B cell (primary cell): ENCODE measurements at regions not wholly inside any gene's neighbourhood (a gene's known extent, or its start where the extent isn't known, plus 50 kb on each side); places are given as distances from the start of the nearest gene placed in this dataset.

Source experiments
- ATAC-seq: fragments of 200-7000 bp; cut with Tn5 transposase; one replicate; pipeline ENCODE4 v1.10.0; 2021; ENCODE audit warnings: low read depth, mild to moderate bottlenecking, moderate number of reproducible peaks, moderate library complexity
- CTCF ChIA-PET: fragments of 350-600 bp; sonication (Branson Sonifier 250); formaldehyde crosslinking; loops from one replicate; lab custom pipeline; 2021; ENCODE audit warnings: antibody characterized with exemption, inconsistent platforms; lab: Charles Lee
- POLR2A ChIA-PET: fragments of 350-600 bp; sonication (Branson Sonifier 250); formaldehyde crosslinking; loops from one replicate; lab custom pipeline; 2021; ENCODE audit warnings: antibody characterized with exemption; lab: Charles Lee
- DNase-seq: peaks from one replicate; pipeline ENCODE4 v3.0.0; 2013
- H2AFZ ChIP-seq: 2 replicates; pipeline ENCODE4 v1.6.1; 2012; ENCODE audit warnings: mild to moderate bottlenecking, low read depth, low read length; ENCODE audit not compliant: insufficient read depth, poor library complexity, severe bottlenecking
- H3K27ac ChIP-seq, 2 donors: 1 replicate in 1 of 2; 2 replicates in 1 of 2; pipeline ENCODE4 v1.5.1; 2012 to 2013; ENCODE audit warnings: low read length in 2 of 2, mild to moderate bottlenecking in 2 of 2, moderate library complexity in 1 of 2
- H3K27me3 ChIP-seq, 4 experiments: fragments of 200-600 bp in 1 of 4; sonication (generic) in 1 of 4; replicated peaks in 1 of 4; 1 replicate in 2 of 4; 2 replicates in 2 of 4; pipeline versions ENCODE4 v1.6.1 to v1.7.0; 2013 to 2016; ENCODE audit warnings: low read length in 3 of 4, mild to moderate bottlenecking in 2 of 4, mixed read lengths in 1 of 4, moderate library complexity in 1 of 4; ENCODE audit not compliant: insufficient read depth in 4 of 4, control insufficient read depth in 3 of 4; ENCODE audit errors: control extremely low read depth in 1 of 4
- H3K36me3 ChIP-seq, 2 experiments: replicated peaks in 1 of 2; 1 replicate in 1 of 2; 2 replicates in 1 of 2; pipeline versions ENCODE4 v1.6.1 to v1.7.1; 2013; ENCODE audit warnings: low read length in 1 of 2; ENCODE audit not compliant: insufficient read depth in 2 of 2, control insufficient read depth in 1 of 2; ENCODE audit errors: control extremely low read depth in 1 of 2, extremely low read depth in 1 of 2
- H3K4me1 ChIP-seq, 2 donors: fragments of 200-600 bp in 1 of 2; sonication (generic) in 1 of 2; 1 replicate in 1 of 2; 2 replicates in 1 of 2; pipeline versions ENCODE4 v1.5.1 to v1.6.1; 2013 to 2017; ENCODE audit warnings: low read length in 2 of 2; ENCODE audit not compliant: control insufficient read depth in 2 of 2, insufficient read depth in 2 of 2
- H3K4me2 ChIP-seq: replicated peaks from 2 replicates; pipeline ENCODE3; 2012; ENCODE audit warnings: mild to moderate bottlenecking, low read depth, low read length; ENCODE audit not compliant: poor library complexity, severe bottlenecking
- H3K4me3 ChIP-seq, 5 experiments: fragments of 200-600 bp in 1 of 5; sonication (generic) in 1 of 5; 1 replicate in 3 of 5; 2 replicates in 2 of 5; pipeline versions ENCODE4 v1.5.1 to v1.7.0; 2011 to 2016; ENCODE audit warnings: low read length in 4 of 5, mild to moderate bottlenecking in 4 of 5, low read depth in 2 of 5, control low read depth in 1 of 5, moderate library complexity in 1 of 5; ENCODE audit not compliant: insufficient read depth in 1 of 5; ENCODE audit errors: control extremely low read depth in 1 of 5, extremely low read depth in 1 of 5
- H3K79me2 ChIP-seq: fragments of 200-600 bp; sonication (generic); one replicate; pipeline ENCODE4 v1.6.0; 2016; ENCODE audit warnings: low read length; ENCODE audit not compliant: control insufficient read depth, insufficient read depth
- H3K9ac ChIP-seq: fragments of 200-600 bp; sonication (generic); 2 replicates; pipeline ENCODE4 v1.6.1; 2017; ENCODE audit warnings: mild to moderate bottlenecking, low read length, moderate library complexity
- H3K9me3 ChIP-seq, 3 donors: one replicate each; pipeline versions ENCODE4 v1.6.1 to v1.7.1; 2013; ENCODE audit warnings: low read length in 2 of 3; ENCODE audit not compliant: control insufficient read depth in 2 of 3, insufficient read depth in 1 of 3; ENCODE audit errors: control extremely low read depth in 1 of 3
- H4K20me1 ChIP-seq: 2 replicates; pipeline ENCODE4 v1.6.0; 2012; ENCODE audit warnings: mild to moderate bottlenecking, low read length; ENCODE audit not compliant: insufficient read depth, control insufficient read depth, poor library complexity, severe bottlenecking
- H3K27ac Mint-ChIP-seq: one replicate; pipeline ENCODE4 v1.8.0; 2021; ENCODE audit warnings: mixed read lengths
- H3K27me3 Mint-ChIP-seq: one replicate; pipeline ENCODE4 v1.8.0; 2021; ENCODE audit warnings: mixed read lengths
- H3K4me1 Mint-ChIP-seq: one replicate; pipeline ENCODE4 v1.8.0; 2021; ENCODE audit warnings: mixed read lengths
- H3K4me3 Mint-ChIP-seq: one replicate; pipeline ENCODE4 v1.8.0; 2021; ENCODE audit warnings: mixed read lengths
- H3K9me3 Mint-ChIP-seq: one replicate; pipeline ENCODE4 v1.8.0; 2022; ENCODE audit warnings: mixed read lengths; ENCODE audit not compliant: insufficient read depth
- CTCF ChIP-seq: fragments of 200-600 bp; IDR thresholded peaks from one replicate; pipeline ENCODE4 v1.8.0; 2022; ENCODE audit warnings: antibody characterized with exemption, mild to moderate bottlenecking
- EZH2 ChIP-seq: IDR thresholded peaks from 2 replicates; pipeline ENCODE4 v1.6.1; 2012; ENCODE audit warnings: borderline replicate concordance, low read depth, mild to moderate bottlenecking, moderate library complexity, low read length; ENCODE audit not compliant: insufficient read depth, poor library complexity, severe bottlenecking
- WGBS: methylation state at CpG from one replicate; pipeline ENCODE4 v1.1.5; 2013; ENCODE audit warnings: missing lambda C conversion rate; ENCODE audit not compliant: insufficient coverage; 5-methylcytosine and 5-hydroxymethylcytosine counted together
- intact Hi-C: fragments of 100-400 bp; cut with micrococcal nuclease; formaldehyde crosslinking; loops from one replicate; pipeline ENCODE4 v1.10.0; 2022

- CTCF ChIA-PET: no interaction called here
- H3K9me3 ChIP-seq: no peaks in the 10 kb centered on the region
- H3K27ac ChIP-seq: no peak overlapping the region
- POLR2A ChIA-PET: no interaction called here
- no peak for DNase-seq
- no peaks in the 10 kb centered on the region for H3K79me2 ChIP-seq
- intact Hi-C loops: no loop called here
- H3K4me3 Mint-ChIP-seq: no peak overlapping the region
- no peaks in the 10 kb centered on the region for H3K27me3 Mint-ChIP-seq
- no peak overlapping the region for H3K27ac Mint-ChIP-seq
- H3K9me3 Mint-ChIP-seq: no peaks in the 10 kb centered on the region
- H3K4me3 ChIP-seq: no peak overlapping the region
- no peak overlapping the region for H2AFZ ChIP-seq
- no peaks in the 10 kb centered on the region for H3K36me3 ChIP-seq
- no peaks in the 10 kb centered on the region for H4K20me1 ChIP-seq
- WGBS: 67% methylated on average over 4 of the region's 5 CpGs
- no peaks in the 10 kb centered on the region for H3K4me1 Mint-ChIP-seq
- H3K27me3 ChIP-seq: no peaks in the 10 kb centered on the region
- TF ChIP-seq CTCF (no peak), EZH2 (no peak)
- H3K4me1 ChIP-seq: no peaks in the 10 kb centered on the region
- no peak for ATAC-seq
- no peak overlapping the region for H3K9ac ChIP-seq
- no peak overlapping the region for H3K4me2 ChIP-seq
Observed at GRCh38 chr2:76194031-76194775, 483.5 kb upstream of the GCFC2 start.

DNA sequence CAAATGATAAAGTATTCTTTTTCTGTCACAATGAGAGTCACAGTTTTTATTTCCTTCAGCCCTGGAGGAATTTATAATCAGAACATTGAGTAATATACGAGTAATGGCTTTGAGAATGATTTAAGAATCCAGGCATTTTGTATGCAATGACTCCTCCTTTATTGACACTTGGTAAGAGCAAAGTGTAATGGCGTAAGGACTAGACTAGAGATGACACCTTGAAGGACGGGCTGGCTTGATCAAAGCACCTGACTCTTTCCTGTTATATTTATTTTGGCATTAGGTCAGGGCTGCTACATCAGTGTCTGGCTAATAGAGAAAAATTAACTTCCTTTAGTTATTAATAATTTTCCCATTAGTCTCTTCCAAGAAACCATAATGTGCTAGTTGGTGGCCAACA is 482.4 kb upstream of the GCFC2 start:
- H3K4me3 ChIP-seq: no peak overlapping the region
- DNase-seq (no peak), ATAC-seq (no peak)
- TF ChIP-seq CTCF (no peak), EZH2 (no peak)
- no peaks in the 10 kb centered on the region for H3K9me3 ChIP-seq
- no peaks in the 10 kb centered on the region for H3K79me2 ChIP-seq
- H3K27ac ChIP-seq: no peak overlapping the region
- 83% methylated on average over 1 of the region's 3 CpGs for WGBS
- no peak overlapping the region for H3K4me3 Mint-ChIP-seq
- H3K4me1 Mint-ChIP-seq: no peaks in the 10 kb centered on the region
- no peaks in the 10 kb centered on the region for H3K27me3 Mint-ChIP-seq
- ChIA-PET CTCF (no interaction called here), POLR2A (no interaction called here)
- no peak overlapping the region for H2AFZ ChIP-seq
- no peak overlapping the region for H3K4me2 ChIP-seq
- no peaks in the 10 kb centered on the region for H3K9me3 Mint-ChIP-seq
- no peaks in the 10 kb centered on the region for H3K4me1 ChIP-seq
- H3K27ac Mint-ChIP-seq: no peak overlapping the region
- H3K36me3 ChIP-seq: no peaks in the 10 kb centered on the region
- no peak overlapping the region for H3K9ac ChIP-seq
- H3K27me3 ChIP-seq: no peaks in the 10 kb centered on the region
- intact Hi-C loops: no loop called here
- H4K20me1 ChIP-seq: no peaks in the 10 kb centered on the region
